GM12878 (cell line): ENCODE measurements at regions not wholly inside any gene's neighbourhood (a gene's known extent, or its start where the extent isn't known, plus 50 kb on each side); places are given as distances from the start of the nearest gene placed in this dataset.

Source experiments
- ATF2 ChIP-seq: IDR thresholded peaks from 2 replicates; pipeline ENCODE4 v1.6.1; 2012; ENCODE audit warnings: low read length, inconsistent platforms
- CTCF ChIP-seq, 3 experiments: IDR thresholded peaks in 2 of 3; conservative IDR thresholded peaks in 1 of 3; 2 replicates each; pipeline ENCODE4 v1.5.1; 2011; ENCODE audit warnings: low read depth in 3 of 3, low read length in 3 of 3, mild to moderate bottlenecking in 3 of 3, control low read depth in 2 of 3, moderate library complexity in 2 of 3, inconsistent platforms in 1 of 3, mixed read lengths in 1 of 3; ENCODE audit not compliant: control insufficient read depth in 2 of 3, insufficient read depth in 1 of 3; ENCODE audit errors: extremely low read depth in 1 of 3
- DPF2 ChIP-seq: fragments of 450-650 bp; IDR thresholded peaks from 2 replicates; pipeline ENCODE4 v1.6.1; 2017; ENCODE audit warnings: mild to moderate bottlenecking
- POLR2AphosphoS5 ChIP-seq: IDR thresholded peaks from 2 replicates; pipeline ENCODE4 v1.6.1; 2011; ENCODE audit warnings: mild to moderate bottlenecking, low read length, inconsistent platforms
- TCF12 ChIP-seq: IDR thresholded peaks from 2 replicates; pipeline ENCODE4 v1.6.1; 2011; ENCODE audit warnings: low read depth, mild to moderate bottlenecking, low read length

DNA sequence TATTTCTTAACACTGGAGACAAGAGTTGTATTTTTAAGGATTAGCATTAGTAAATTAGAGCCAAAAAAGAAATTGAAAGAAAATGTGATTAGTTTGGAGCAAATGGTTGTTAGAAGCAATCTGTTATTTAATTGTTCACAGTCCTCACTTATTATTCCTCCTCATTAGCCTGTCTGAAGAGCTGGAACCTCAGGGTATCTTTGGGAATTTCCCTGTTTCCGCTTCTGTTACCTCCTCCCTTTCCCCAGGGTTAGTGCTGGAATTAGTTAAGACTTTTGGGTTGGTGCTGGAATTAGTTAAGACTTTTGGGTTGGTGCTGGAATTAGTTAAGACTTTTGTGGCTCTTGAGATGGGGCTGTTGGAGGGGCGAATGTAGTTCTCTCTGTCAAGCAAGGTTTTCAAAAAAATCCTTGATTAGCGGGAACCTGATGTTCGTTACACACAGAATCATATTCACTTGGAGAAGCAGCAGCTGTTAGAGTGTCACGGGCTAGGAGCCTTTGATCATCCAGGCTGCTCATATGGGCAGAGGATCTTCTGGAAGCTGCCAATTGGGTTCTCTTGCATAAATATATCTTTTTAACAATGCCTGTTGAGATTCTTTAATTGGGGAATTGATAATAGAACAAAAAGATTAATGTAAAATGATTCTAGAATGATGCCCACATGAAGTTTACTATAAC lies 251.0 kb upstream of the NPSR1 start:
- TF ChIP-seq POLR2AphosphoS5 = no peak
- no peak for TF ChIP-seq CTCF (IDR thresholded peaks at IDR 0.05 in 2 of 3, conservative IDR thresholded peaks at IDR 0.05 in 1 of 3; ENCODE audit: control insufficient read depth in 2 of 3, extremely low read depth in 1 of 3, insufficient read depth in 1 of 3, low read depth in 3 of 3, low read length in 3 of 3)
- no peak for TF ChIP-seq ATF2
- no peak for TF ChIP-seq TCF12
- TF ChIP-seq DPF2 = no peak
